ENCODE measurements at regions not wholly inside any gene's neighbourhood (a gene's known extent, or its start where the extent isn't known, plus 50 kb on each side); places are given as distances from the start of the nearest gene placed in this dataset.

DNA sequence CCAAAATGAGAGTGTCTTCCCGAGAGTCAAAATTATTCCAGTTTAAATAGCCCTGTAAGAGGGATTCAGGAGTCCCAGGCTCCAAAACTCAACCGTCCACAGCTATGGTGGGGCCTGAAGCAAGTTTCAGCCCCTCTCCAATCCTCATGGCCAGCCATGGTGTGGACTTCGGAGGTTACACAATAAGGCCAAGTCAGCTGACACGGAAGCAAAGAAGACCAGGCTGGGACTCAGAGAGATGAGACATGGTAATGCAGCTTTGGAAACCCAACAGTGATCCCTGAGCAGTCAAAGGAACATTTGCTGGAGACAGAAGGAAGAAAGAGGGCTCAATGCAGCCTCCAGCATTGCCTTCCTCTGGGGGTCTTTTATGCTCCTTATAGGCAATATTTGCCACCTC, 324.6 kb upstream of the TLE3 start:
- H3K27me3 ChIP-seq: no peaks in the 10 kb centered on the region
- DNase-seq (no peak), FAIRE-seq (no peak), ATAC-seq (no peak)
- intact Hi-C loops (cut with DNase I): no loop called here
- WGBS, 2 donors: 87 to 94% methylated on average over 4 of the region's 4 CpGs
- H3K36me3 ChIP-seq: no peaks in the 10 kb centered on the region
- H3K4me1 ChIP-seq: peaks cover 0 to 6% (median 3%) of the 10 kb centered on the region in 3 donors
- H3K27ac ChIP-seq: no peak overlapping the region
- no peaks in the 10 kb centered on the region for H3K9me3 ChIP-seq
- no peak overlapping the region for H3K4me3 ChIP-seq
- TF ChIP-seq, protein P1, sequence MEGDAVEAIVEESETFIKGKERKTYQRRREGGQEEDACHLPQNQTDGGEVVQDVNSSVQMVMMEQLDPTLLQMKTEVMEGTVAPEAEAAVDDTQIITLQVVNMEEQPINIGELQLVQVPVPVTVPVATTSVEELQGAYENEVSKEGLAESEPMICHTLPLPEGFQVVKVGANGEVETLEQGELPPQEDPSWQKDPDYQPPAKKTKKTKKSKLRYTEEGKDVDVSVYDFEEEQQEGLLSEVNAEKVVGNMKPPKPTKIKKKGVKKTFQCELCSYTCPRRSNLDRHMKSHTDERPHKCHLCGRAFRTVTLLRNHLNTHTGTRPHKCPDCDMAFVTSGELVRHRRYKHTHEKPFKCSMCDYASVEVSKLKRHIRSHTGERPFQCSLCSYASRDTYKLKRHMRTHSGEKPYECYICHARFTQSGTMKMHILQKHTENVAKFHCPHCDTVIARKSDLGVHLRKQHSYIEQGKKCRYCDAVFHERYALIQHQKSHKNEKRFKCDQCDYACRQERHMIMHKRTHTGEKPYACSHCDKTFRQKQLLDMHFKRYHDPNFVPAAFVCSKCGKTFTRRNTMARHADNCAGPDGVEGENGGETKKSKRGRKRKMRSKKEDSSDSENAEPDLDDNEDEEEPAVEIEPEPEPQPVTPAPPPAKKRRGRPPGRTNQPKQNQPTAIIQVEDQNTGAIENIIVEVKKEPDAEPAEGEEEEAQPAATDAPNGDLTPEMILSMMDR (IDR thresholded peaks at IDR 0.05): no peak

GRCh38 chr15:70420948-70421482, 323.3 kb upstream of the TLE3 start:
- 26 to 30% methylated on average over 5 of the region's 5 CpGs for WGBS, 2 donors

DNA sequence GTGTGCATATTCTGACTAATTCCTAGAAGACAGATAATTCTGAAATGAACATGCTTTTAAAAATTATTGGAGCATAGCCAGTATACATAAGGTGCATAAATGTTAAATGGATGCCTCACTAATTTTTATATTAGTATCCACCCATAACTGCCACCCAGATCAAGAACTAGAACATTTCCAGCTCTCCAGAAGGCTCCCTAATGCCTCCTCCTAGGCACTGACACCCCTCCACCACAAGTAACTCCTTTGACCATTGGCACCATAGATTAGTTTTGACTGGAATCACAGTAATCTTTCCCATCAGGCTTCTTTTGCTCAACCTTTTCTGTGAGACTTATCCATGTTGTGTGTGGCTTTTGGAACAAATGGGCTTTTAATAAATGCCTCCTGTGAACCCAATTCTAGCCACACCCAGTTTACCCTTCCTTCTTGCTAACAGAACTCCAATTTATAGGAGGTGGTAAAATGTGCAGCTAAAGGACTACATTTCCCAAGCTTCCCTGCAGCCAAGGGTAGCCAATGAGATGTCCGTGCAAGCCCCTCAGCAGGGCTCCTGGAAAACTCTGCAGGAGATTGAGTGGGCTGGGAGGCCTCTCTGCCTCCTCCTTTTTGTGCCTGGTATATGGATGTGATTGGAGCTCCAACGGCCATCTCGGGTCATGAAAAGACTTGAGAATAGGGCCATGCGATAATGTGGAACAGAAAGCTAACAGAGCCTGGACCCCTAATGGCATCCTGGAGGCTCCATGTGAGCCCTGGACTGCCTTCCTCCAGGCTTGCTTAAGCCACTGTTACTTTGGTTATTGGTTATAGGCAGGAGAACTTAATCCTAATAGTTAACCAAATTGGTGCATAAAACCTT, 322.6 kb upstream of the TLE3 start:
- intact Hi-C loops (cut with DNase I): no loop called here
- WGBS, 2 donors: 79 to 86% methylated on average over 4 of the region's 4 CpGs
- no peak overlapping the region for H3K4me3 ChIP-seq
- peaks cover 0 to 6% (median 3%) of the 10 kb centered on the region in 3 donors for H3K4me1 ChIP-seq
- no peak for DNase-seq
- no peak for FAIRE-seq
- no peak for ATAC-seq
- H3K9me3 ChIP-seq: no peaks in the 10 kb centered on the region
- no peaks in the 10 kb centered on the region for H3K36me3 ChIP-seq
- TF ChIP-seq, protein P1 (IDR thresholded peaks at IDR 0.05): no peak
- H3K27ac ChIP-seq: no peak overlapping the region
- no peaks in the 10 kb centered on the region for H3K27me3 ChIP-seq

More at GRCh38 chr15:70420948-70421482, 323.3 kb upstream of the TLE3 start:
- ATAC-seq: peak; percentile 48 to 79 (median 64)
- Histone ChIP-seq H3K9me3 (no peaks in the 10 kb centered on the region), H3K27ac (no peak overlapping the region), H3K4me1 (peaks cover 0 to 6% (median 3%) of the 10 kb centered on the region in 3 donors), H3K27me3 (no peaks in the 10 kb centered on the region), H3K36me3 (no peaks in the 10 kb centered on the region), H3K4me3 (no peak overlapping the region)
- FAIRE-seq: no peak
- TF ChIP-seq, protein P1 (IDR thresholded peaks at IDR 0.05): no peak
- DNase-seq: peak in 1 of 6 donors; percentile 21
- intact Hi-C loops (cut with DNase I): no loop called here

- Histone ChIP-seq H3K9me3 (no peaks in the 10 kb centered on the region), H3K4me3 (no peak overlapping the region), H3K4me1 (peaks cover 0 to 6% (median 3%) of the 10 kb centered on the region in 3 donors), H3K36me3 (no peaks in the 10 kb centered on the region), H3K27me3 (no peaks in the 10 kb centered on the region), H3K27ac (no peak overlapping the region)
- TF ChIP-seq, protein P1 (IDR thresholded peaks at IDR 0.05): no peak
- intact Hi-C loops (cut with DNase I): no loop called here
- FAIRE-seq (no peak), DNase-seq (no peak), ATAC-seq (no peak)
- WGBS, 2 donors: 84 to 91% methylated on average over 11 of the region's 11 CpGs
Measured at GRCh38 chr15:70418943-70419342, 321.2 kb upstream of the TLE3 start.

- Histone ChIP-seq H3K9me3 (no peaks in the 10 kb centered on the region), H3K4me1 (peaks cover 0 to 6% (median 3%) of the 10 kb centered on the region in 3 donors), H3K36me3 (no peaks in the 10 kb centered on the region), H3K4me3 (no peak overlapping the region), H3K27ac (no peak overlapping the region), H3K27me3 (no peaks in the 10 kb centered on the region)
- FAIRE-seq (no peak), ATAC-seq (no peak), DNase-seq (no peak)
- 61 to 72% methylated on average over 6 of the region's 6 CpGs for WGBS, 2 donors
- intact Hi-C loops (cut with DNase I): no loop called here
- TF ChIP-seq, protein P1 (IDR thresholded peaks at IDR 0.05): no peak
Measured at GRCh38 chr15:70417535-70417934, 319.8 kb upstream of the TLE3 start.
